ENCODE measurements at regions not wholly inside any gene's neighbourhood (a gene's known extent, or its start where the extent isn't known, plus 50 kb on each side); places are given as distances from the start of the nearest gene placed in this dataset.

GRCh38 chr15:95106801-95107200, 875.4 kb downstream of the MCTP2 start:
- TF ChIP-seq, protein P1, sequence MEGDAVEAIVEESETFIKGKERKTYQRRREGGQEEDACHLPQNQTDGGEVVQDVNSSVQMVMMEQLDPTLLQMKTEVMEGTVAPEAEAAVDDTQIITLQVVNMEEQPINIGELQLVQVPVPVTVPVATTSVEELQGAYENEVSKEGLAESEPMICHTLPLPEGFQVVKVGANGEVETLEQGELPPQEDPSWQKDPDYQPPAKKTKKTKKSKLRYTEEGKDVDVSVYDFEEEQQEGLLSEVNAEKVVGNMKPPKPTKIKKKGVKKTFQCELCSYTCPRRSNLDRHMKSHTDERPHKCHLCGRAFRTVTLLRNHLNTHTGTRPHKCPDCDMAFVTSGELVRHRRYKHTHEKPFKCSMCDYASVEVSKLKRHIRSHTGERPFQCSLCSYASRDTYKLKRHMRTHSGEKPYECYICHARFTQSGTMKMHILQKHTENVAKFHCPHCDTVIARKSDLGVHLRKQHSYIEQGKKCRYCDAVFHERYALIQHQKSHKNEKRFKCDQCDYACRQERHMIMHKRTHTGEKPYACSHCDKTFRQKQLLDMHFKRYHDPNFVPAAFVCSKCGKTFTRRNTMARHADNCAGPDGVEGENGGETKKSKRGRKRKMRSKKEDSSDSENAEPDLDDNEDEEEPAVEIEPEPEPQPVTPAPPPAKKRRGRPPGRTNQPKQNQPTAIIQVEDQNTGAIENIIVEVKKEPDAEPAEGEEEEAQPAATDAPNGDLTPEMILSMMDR (IDR thresholded peaks at IDR 0.05; ENCODE audit: insufficient read depth, low read length) = no peak
- TF ChIP-seq POLR2AphosphoS5 (IDR thresholded peaks at IDR 0.05; ENCODE audit: low read depth) = no peak
- TF ChIP-seq REST (IDR thresholded peaks at IDR 0.05; ENCODE audit: insufficient replicate concordance, low read depth) = no peak
- no peak for TF ChIP-seq GABPA (IDR thresholded peaks at IDR 0.05; ENCODE audit: low read depth)
- no peak for TF ChIP-seq SPI1 (IDR thresholded peaks at IDR 0.05; ENCODE audit: borderline replicate concordance, low read depth)
